Loucy (cell line): ENCODE measurements at regions not wholly inside any gene's neighbourhood (a gene's known extent, or its start where the extent isn't known, plus 50 kb on each side); places are given as distances from the start of the nearest gene placed in this dataset.

Source experiments
- CTCF ChIP-seq: fragments of 200-600 bp; sonication (generic); conservative IDR thresholded peaks from 2 replicates; pipeline ENCODE4 v1.5.1; 2014; ENCODE audit warnings: mild to moderate bottlenecking, antibody characterized with exemption, low read length
- EZH2phosphoT487 ChIP-seq: fragments of 200-600 bp; IDR thresholded peaks from 2 replicates; pipeline ENCODE4 v1.6.1; 2018; ENCODE audit warnings: antibody characterized with exemption, mild to moderate bottlenecking, moderate library complexity, borderline replicate concordance

DNA sequence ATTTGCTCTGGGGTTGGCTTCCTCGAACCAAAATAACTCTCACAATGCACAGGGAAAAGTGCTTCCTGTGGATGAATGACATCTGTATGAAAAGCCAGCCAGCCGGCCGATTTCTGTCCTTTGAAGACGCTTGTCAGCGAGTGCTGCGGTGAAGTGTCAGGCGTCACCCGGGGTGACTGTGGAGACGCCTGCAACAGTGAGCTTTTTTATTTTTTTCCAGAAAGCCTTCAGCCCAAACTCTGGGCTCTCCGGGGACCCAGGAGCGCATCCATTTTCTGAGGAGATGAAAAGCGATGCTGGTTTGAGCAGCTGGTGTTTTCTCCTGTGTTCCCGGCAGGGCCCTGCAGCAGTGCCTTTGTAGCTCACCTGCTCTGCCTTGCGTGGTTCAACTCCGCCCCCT, 147.9 kb upstream of the MYL2 start:
- TF ChIP-seq CTCF (no peak), EZH2phosphoT487 (no peak)
